HG02938 (cell line): ENCODE measurements at regions not wholly inside any gene's neighbourhood (a gene's known extent, or its start where the extent isn't known, plus 50 kb on each side); places are given as distances from the start of the nearest gene placed in this dataset.
"Not testable (repeated sequence)": the region's sequence is repeated elsewhere in the genome, so short reads cannot be mapped to it uniquely, and the experiment has no call there.

Experiments used
- ATAC-seq: cut with Tn5 transposase; IDR thresholded peaks from one replicate; pipeline ENCODE4 v1.9.1; 2021; ENCODE audit warnings: mild to moderate bottlenecking, moderate library complexity; ENCODE audit not compliant: unreplicated experiment

DNA sequence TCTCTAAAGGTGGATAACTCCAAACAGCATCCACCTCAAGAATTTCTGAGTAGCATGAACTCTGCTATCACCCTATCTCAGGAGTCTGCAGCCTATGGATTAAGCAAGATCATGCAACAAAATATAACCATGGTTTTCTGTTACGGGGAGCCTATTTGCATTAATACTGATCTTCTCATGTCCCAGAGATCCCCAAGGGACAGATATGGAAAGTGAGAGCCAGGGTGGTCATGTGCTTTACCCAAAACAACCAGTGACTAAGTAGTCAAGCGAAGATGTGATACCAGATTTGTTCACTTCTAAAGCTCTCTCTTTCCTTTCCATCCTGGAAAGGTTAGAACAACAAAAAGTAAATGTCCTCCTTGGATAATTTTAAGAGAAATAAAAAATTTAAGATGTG is 125.1 kb downstream of the PRRX1 start:
- no peak for ATAC-seq

DNA sequence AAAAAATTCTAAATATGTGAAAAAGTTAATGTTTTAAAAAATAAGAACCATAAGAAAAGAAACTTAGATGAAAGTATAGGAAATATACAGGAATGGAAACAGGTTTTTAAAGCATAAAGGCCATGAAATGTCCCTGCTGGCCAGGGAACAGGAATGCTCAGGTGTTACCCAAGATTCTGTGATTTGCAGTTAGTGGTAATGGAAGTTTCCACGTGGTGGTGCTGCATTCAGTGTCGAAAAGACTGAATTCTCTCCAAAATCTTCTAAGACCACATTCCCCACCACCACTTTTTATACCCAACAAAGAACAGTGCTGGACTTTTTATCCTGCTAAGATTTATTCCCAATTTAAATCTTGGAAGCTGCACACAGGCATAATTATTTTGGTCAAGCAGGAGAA is 126.2 kb downstream of the PRRX1 start:
- ATAC-seq = no peak

DNA sequence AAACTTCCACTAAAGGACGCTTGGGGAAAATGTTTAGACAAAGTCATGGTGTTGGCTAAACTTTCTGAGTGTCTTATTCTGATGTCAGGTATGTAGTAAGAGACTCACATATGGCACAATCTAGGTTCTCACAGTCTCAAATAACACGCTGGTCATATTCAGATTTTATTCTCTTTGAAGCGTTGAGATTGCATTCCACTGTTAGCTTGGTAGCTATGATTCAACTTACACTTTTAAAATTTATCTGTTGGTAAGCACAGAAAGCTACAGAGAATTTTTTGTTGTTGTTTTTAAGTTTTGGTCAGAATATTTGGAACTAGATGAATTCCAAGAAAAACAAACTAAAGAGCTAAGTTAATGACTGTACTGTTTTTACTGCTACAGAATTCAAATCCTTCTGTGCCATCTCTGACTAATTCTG is 126.7 kb downstream of the PRRX1 start:
- ATAC-seq = no peak

DNA sequence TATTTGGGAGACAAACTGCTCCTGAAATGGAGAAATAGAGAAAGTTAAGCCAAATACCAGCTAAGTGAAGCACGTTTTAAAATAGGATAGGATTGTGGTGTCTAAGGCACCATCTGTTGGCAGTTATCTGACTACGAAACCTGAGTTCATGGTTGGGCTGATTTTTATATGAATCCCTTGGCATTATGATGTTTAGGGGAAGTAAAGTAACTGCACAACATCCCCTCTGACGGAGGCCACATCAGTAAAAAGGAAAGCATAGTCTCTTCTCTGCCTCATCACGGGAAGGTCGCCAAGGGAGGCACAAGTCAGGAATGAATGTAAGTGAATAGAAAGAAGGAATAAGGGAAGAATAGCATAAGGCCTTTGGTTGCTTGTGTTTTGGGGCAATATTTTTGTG is 128.0 kb downstream of the PRRX1 start:
- no peak for ATAC-seq

DNA sequence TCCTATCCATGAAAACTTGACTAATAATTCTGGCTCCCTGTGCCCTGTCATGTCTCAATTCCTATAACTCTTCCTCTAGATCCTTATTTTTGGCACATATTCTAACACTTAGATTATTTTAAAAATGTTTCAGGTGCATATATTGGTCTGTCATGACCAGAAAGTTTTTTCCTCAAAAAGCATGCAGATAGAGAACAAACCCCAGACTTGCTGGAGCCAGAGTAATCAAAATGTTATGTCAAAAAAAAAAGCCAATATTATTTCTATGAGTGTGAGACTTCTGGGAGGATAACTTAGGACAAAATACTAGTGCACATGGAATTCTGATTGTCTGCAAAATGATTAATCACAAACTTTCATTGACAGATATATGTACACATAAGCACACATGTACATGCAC is 135.1 kb upstream of the MROH9 start:
- ATAC-seq = no peak

DNA sequence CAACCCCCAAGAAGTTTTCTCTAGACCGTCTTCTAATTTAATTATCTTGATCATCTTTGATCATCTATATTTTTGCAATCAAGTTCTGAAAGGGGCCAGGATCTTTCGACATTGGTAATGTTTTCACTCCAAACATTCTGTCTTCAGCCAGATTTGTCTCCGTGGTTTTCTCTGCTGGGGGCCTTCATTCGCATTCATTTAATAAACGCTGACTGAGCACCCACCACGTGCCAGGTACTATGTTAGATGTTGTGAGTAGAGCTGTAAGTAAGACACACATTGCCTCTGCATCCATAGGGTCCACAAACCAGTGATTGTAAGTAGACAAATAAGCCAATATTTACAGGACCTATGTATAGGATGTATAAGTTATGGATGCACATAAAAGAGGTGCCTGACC is 134.5 kb upstream of the MROH9 start:
- no peak for ATAC-seq

DNA sequence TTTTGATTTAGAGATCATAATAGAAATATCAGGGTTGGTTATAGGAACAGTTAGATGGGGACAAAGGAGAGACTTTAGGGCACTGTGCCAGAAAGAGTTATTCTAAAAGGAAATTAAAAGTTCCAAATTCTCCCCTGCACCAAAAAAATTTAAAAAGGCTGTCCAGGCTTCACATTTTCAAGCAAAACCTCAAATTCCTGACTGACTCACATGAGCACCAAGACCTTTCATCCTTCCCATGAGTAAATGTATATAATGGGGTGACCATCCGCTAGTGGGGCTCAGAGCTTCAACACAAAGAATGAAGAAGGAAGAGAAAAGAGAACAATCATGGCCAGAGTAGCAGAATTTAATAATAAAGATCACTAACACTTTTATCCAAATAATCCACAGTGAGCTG is 131.6 kb upstream of the MROH9 start:
- ATAC-seq = no peak

DNA sequence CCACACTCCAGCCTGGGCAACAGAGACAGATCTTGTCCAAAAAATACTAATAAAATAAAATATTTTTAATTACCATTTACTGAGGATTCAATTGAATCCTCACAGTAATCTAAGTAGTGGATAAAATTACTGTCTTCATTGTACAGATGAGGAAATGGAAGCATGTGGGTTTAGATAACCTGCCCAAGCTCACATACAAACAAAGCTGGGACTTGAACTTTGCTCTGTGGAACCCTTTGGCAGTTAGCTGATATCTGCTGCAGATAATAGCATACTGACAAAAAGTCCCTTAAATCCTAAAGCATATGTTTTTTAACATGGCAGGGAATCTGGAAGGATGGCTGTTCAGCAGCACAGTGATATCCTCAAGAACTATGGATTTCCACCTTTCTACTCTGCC is 130.9 kb upstream of the MROH9 start:
- ATAC-seq = no peak

DNA sequence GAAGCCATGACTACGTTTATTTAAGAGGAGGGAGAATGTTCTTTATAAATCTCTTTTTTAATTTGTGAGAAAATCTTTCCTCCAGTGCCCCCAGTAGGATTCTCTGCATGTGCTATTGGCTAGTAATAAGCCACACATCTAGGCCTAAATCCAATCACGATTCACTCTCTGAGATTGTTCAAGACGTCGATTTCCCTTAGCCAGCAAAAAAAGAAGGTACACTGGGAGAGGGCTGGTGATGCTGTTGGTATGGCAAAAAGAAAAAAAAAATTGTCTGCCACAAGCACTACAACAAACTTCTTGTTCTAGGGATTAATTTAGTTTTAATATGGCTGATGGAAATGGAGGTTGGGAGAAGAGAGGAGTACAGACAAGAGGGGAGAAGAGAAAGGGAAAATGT is 130.5 kb upstream of the MROH9 start:
- ATAC-seq = no peak

DNA sequence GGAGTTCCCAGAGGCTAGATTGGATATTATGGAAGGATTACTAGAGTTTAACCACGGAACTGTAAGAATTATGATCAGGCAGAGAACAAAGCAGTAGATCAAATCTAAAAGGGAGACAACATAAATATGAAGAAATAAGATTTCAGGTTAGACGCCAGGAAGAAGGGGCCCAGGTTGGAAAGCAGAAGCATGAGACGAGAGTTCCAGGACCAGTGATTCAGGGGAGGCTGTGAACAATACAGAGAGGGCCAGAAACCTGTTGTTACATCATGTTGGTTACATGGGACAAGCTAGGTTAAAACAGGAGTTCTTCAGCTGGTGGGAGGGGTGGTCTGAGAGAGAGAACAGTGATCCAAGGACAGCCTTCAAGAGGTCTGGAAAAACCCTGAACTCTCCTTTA is 128.4 kb upstream of the MROH9 start:
- no peak for ATAC-seq

DNA sequence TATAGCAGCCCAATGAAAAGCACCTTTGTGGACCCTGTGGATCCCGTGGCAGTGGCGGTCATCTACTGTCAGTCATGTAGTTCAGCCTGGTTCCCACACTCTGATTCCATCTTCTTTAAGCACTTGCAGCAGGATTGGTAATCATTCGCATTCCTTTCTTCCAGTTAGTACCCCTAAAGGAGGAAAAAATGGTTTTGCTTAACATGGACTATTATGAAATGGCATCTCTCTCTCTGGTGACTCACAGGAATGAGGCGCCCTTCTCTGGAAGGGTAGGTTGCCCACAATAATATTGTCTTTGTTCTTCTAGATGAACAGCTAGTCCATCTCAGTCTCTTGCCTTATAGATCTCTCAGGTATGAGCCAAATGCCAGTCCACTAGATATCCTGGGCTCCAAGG is 127.9 kb upstream of the MROH9 start:
- ATAC-seq = no peak

DNA sequence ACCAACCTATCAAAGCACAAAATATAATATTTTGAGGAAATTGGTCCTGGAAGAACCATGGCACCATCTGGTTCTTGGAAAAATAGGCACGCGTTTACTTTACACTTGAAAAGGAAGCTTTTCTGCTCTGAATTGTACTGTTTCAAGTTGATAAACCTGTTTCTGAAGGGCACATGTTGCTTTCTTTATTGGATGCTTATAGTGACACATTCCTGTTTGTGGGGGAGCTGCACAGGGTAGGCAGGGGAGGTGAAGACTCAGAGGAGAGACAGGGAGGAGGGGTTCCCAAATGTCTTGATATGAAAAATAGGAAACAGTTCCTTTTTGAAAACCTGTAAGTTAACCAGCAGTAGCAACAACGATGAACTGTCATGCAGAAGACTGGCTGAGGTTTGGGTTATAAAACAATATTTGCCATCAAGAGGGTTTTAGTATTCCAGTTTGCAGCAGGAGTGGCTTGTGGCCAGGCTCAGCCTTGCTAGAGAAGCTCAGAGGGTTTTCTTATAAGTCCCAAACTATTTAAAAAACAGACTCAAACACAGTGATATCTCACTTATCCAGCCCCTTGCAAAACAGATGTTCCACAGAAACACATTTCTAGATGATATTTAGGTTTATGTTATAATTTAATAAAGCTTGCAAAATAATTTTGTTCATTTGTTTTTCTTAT is 127.0 kb upstream of the MROH9 start:
- no peak for ATAC-seq

DNA sequence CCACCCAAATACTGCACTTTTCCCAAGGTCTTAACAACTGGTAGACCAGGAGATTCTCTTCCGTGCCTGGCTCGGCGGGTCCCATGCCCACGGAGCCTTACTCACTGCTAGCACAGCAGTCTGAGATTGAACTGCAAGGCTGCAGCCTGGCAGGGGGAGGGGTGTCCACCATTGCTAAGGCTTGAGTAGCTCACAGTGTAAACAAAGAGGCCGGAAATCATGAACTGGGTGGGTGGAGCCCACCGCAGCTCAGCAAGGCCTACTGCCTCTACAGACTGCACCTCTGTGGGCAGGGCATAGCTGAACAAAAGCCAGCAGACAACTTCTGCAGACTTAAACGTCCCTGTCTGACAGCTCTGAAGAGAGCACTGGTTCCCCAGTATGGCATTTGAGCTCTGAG is 124.3 kb upstream of the MROH9 start:
- ATAC-seq = not testable (repeated sequence)

DNA sequence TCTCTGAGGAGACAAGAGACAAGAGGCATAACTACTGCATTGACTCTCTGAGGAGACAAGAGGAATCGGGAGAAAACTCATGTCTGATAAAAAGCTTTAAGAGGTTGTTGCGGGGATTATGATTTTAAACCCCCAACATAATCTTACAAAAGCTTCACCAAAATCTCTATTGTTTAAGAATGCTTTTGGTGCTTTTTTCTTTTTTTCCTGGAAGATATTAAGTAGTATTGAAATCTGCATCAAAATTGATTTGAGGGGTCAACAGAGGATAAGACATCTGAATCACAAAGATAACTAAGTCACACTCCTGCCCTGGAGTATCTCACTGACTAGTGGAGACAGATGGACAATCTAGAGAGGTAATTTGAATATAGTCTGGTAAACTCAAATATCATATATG is 115.6 kb upstream of the MROH9 start:
- no peak for ATAC-seq

DNA sequence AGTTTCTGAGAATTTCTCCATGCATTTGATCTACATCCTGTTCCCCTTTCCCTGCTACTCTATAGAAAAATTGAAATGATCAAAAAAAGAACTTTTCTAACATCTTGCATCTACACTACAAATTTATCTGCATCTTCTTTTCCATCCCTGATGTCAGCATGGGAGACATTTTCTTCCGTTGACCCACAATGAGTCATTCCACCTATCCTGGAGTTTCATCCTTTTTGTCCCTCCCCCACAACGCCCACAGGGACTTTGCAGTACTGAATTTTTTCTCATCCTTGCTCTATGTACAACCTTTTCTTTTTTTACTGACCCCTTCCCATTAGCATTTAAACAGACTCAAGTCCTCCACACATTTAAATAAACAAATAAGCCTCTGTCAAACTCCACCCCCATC is 112.2 kb upstream of the MROH9 start:
- ATAC-seq = no peak

DNA sequence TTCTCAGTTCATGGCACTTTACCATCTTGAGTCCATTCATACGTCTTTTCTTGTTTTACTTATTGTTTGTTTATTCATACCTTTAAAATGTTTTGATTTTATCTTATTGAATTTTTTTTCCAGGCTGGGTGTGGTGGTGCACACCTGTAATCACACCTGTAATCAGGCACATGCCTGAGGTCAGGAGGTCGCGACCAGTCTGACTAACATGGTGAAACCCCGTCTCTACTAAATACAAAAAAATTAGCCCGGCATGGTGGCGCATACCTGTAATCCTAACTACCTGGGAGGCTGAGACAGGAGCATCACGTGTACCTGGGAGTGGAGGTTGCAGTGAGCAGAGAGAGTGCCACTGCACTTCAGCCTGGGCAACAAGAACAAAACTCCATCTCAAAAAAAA is 104.1 kb upstream of the MROH9 start:
- ATAC-seq = no peak

DNA sequence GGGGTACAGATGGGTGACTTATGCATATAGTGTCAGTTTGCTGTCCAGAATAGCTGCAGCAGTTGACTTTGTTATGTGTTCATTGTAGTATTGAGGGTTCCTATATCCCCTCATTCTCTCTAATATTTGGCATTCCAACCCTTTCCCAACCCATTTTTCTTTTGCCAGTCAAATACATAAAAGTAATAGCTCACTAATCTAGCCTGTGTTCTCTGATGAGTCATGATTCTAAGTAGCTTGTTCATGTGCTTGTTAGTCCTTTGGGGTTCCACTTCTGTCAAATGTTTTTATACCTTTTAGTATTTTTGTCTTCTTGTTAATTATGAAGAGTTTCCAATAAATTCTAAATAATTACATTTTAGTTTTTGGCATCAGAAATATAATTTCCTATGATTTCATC is 99.2 kb upstream of the MROH9 start:
- no peak for ATAC-seq

DNA sequence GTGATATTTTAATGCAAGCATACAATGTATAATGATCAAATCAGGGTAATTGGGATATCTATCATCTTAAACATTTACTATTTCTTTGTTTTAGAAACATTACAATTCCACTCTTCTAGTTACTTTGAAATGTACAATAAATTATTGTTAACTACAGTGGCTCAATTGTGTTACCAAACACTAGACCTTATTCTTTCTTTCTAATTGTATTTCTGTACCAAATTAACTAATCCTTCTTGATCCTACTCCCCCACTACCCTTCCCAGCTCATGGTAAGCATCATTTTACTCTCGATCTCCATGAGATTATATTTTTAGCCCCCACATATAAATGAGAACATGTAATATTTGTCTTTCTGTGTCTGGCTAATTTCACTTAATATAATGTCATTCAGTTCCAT is 95.0 kb upstream of the MROH9 start:
- no peak for ATAC-seq

DNA sequence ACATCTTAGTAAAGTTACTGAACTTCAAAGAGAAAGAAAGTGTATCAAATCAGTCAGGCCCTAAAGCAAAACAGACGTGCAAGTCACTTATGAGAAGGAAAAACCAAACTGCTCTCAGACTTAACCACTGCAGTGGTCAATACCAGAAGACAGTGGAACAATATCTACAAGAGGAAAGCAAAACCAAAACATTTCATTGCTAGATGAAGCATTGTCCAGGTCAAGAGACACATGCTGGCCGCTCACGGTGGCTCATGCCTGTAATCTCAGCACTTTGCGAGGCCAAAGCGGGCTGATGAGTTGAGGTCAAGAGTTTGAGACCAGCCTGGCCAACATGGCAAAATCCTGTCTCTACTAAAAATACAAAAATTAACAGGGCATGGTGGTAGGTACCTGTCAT is 82.0 kb upstream of the MROH9 start:
- ATAC-seq = peak; percentile 95

DNA sequence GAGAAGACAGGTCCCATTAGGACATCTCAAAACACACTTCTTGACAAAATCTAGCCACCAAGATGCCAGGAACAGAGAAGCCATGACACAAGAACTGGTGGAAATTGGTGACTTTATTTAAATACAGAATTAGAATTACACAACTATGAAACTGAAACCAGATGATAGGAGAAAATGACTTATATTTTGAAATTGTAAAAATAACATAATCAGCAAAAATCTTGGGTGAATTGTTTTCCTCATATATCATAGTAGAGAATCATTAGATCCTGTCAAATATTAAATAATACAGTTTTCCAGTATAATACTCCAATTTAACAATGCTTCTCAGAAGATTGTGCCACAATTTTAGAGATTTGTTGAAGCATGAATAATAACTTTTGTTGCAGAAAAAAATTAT is 81.5 kb upstream of the MROH9 start:
- no peak for ATAC-seq

DNA sequence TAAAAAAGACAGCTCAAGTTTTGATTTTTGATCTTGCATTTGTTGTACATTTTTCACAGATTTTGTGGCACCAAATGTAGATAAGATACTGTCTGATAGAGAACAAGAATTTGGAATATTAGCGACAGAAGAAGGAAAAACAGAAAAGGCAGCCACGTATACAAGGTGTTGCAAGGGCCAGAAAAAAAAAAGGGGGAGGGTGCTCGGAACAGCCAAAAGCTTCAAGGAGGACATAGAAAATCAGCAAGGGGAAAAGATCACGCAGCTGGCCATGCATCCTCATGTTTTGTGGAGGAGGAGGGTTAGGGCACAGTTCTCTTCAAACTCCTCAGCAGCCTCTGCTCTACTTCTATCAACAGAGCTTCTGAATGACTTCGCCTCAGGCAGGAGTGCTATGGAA is 80.7 kb upstream of the MROH9 start:
- no peak for ATAC-seq

DNA sequence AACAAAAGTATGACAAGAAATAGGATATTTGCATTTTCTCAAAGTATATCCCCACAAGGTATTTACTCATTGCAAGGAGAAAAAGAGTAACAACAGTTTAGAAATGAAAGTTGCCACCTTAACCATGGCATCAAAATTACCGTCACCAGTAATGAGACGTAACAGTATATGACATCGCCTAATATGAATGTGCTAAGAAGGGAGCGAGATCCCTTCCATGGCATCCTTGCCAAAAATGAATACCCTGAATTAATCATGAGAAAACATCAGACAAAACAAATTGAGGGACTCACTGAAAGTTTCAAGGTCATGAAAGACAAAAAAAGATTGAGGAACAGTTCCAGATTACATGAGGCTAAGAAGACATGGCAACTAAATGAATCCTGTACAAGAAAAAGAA is 78.9 kb upstream of the MROH9 start:
- ATAC-seq = no peak

DNA sequence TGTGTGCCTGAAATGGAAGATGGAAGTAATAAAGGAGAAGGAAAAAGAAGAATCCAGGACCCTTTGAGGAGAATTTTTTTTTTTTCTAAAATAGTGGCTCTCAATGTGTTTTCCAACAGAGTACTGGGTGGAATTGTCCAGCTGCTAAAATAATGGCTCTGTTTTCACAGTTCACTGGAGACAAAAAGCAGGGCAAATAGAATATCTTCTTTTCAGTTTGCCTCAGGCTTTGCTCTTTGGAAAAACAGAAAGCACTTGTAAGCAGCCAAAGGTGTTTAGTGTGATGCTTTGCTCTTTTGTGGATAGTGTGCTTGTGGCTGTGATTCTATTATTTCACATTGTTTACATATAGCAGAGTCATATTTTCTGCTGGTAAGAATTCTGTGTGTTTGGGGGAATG is 77.4 kb upstream of the MROH9 start:
- no peak for ATAC-seq

DNA sequence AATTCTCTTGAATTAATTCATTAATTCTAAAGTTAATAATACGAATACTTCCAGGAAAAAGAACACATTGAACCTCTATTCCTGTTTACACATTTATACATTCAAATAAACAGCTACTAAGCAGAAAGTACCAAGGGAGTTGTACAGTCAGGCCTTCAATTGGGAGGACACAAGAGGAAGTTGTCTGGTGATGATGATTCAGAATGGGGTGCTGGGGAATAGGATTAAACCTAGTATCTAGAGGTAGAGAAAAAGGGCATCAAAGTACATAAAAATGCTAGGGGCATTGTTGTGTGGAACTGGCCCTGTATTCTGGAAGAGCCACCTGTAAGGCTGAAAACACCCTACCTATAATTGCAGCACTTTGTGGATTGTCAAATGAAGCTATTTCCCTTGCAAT is 71.7 kb upstream of the MROH9 start:
- no peak for ATAC-seq
